Amniotic stem cell (primary cell): ENCODE measurements at regions not wholly inside any gene's neighbourhood (a gene's known extent, or its start where the extent isn't known, plus 50 kb on each side); places are given as distances from the start of the nearest gene placed in this dataset.
"Not testable (repeated sequence)": the region's sequence is repeated elsewhere in the genome, so short reads cannot be mapped to it uniquely, and the experiment has no call there.

Experiments
- DNase-seq: peaks from one replicate; lab custom pipeline; 2025; lab: John Stamatoyannopoulos, UW

GRCh38 chr16:59880611-59881010 is 1146.5 kb upstream of the GOT2 start:
- no peak for DNase-seq

- no peak for DNase-seq
These were observed 1144.9 kb upstream of the GOT2 start for GRCh38 chr16:59878999-59879398.

GRCh38 chr16:59878479-59878878 is 1144.4 kb upstream of the GOT2 start:
- DNase-seq, result no peak

- no peak for DNase-seq
These were observed 1131.0 kb upstream of the GOT2 start for GRCh38 chr16:59864981-59865666.

- no peak for DNase-seq
These were observed 1125.7 kb upstream of the GOT2 start for GRCh38 chr16:59859676-59860402.

GRCh38 chr16:59854846-59855439 is 1120.8 kb upstream of the GOT2 start:
- DNase-seq, result no peak

- no peak for DNase-seq
These were observed 1115.6 kb upstream of the GOT2 start for GRCh38 chr16:59849716-59850115.

GRCh38 chr16:59848296-59848695 is 1114.2 kb upstream of the GOT2 start:
- DNase-seq, result no peak

GRCh38 chr16:59840169-59840568 is 1106.1 kb upstream of the GOT2 start:
- DNase-seq, result no peak

- no peak for DNase-seq
These were observed 1092.7 kb upstream of the GOT2 start for GRCh38 chr16:59826767-59827166.

GRCh38 chr16:59809488-59809887 is 1075.4 kb upstream of the GOT2 start:
- not testable (repeated sequence) for DNase-seq

GRCh38 chr16:59783191-59783590 is 1049.1 kb upstream of the GOT2 start:
- DNase-seq, result no peak

- no peak for DNase-seq
These were observed 1039.2 kb upstream of the GOT2 start for GRCh38 chr16:59773330-59773729.

- DNase-seq, result no peak
These were observed 1025.2 kb upstream of the GOT2 start for GRCh38 chr16:59759296-59759695.

- DNase-seq, result no peak
These were observed 1024.7 kb upstream of the GOT2 start for GRCh38 chr16:59758848-59759247.

- no peak for DNase-seq
These were observed 1020.7 kb upstream of the GOT2 start for GRCh38 chr16:59754854-59755253.

GRCh38 chr16:59749662-59750336 is 1015.7 kb upstream of the GOT2 start:
- DNase-seq, result no peak

- DNase-seq, result no peak
These were observed 1014.4 kb upstream of the GOT2 start for GRCh38 chr16:59748531-59748930.

GRCh38 chr16:59743504-59743903 is 1009.4 kb upstream of the GOT2 start:
- DNase-seq, result no peak

GRCh38 chr16:59740858-59741257 is 1006.7 kb upstream of the GOT2 start:
- no peak for DNase-seq

- DNase-seq, result no peak
These were observed 1003.2 kb upstream of the GOT2 start for GRCh38 chr16:59737274-59737673.

GRCh38 chr16:59733321-59733720 is 999.2 kb upstream of the GOT2 start:
- no peak for DNase-seq

- no peak for DNase-seq
These were observed 995.5 kb upstream of the GOT2 start for GRCh38 chr16:59729613-59730012.
